SK-N-SH treated with all-trans-retinoic acid at 6 μM for 48 hours (cell line): ENCODE measurements at regions not wholly inside any gene's neighbourhood (a gene's known extent, or its start where the extent isn't known, plus 50 kb on each side); places are given as distances from the start of the nearest gene placed in this dataset.

Experiments used
- ATAC-seq: fragments of 200-7000 bp; cut with Tn5 transposase; 3 replicates; pipeline ENCODE4 v1.9.1; 2020; ENCODE audit warnings: mild to moderate bottlenecking, moderate library complexity
- ARNTL ChIP-seq: fragments of 450-650 bp; formaldehyde crosslinking; IDR thresholded peaks from 2 replicates; pipeline ENCODE4 v1.5.0; 2020; ENCODE audit warnings: low read depth, mild to moderate bottlenecking, moderate library complexity, borderline replicate concordance
- BACH2 ChIP-seq: fragments of 250-450 bp; sonication (Bioruptor Pico); IDR thresholded peaks from 2 replicates; pipeline ENCODE4 v1.9.0; 2021; ENCODE audit warnings: mild to moderate bottlenecking, borderline replicate concordance
- CSDC2 ChIP-seq: fragments of 250-450 bp; sonication (Bioruptor Pico); IDR thresholded peaks from 2 replicates; pipeline ENCODE4 v1.5.0; 2020; ENCODE audit warnings: mild to moderate bottlenecking, moderate library complexity
- ESRRG ChIP-seq: fragments of 250-450 bp; sonication (Bioruptor Pico); IDR thresholded peaks from 2 replicates; pipeline ENCODE4 v1.6.1; 2021; ENCODE audit warnings: mild to moderate bottlenecking
- ISL1 ChIP-seq: fragments of 250-450 bp; sonication (Bioruptor Pico); IDR thresholded peaks from 2 replicates; pipeline ENCODE4 v2.1.2; 2022; ENCODE audit warnings: mild to moderate bottlenecking, moderate library complexity
- OSR1 ChIP-seq: fragments of 250-450 bp; sonication (Bioruptor Pico); IDR thresholded peaks from 2 replicates; pipeline ENCODE4 v1.8.0; 2022; ENCODE audit warnings: moderate library complexity, mild to moderate bottlenecking, inconsistent platforms
- PPARA ChIP-seq: fragments of 250-450 bp; sonication (Bioruptor Pico); IDR thresholded peaks from 2 replicates; pipeline ENCODE4 v1.5.0; 2020; ENCODE audit warnings: mild to moderate bottlenecking, borderline replicate concordance
- RARB ChIP-seq: fragments of 250-450 bp; sonication (Bioruptor Pico); IDR thresholded peaks from 2 replicates; pipeline ENCODE4 v1.8.0; 2021; ENCODE audit warnings: mild to moderate bottlenecking, moderate library complexity
- SNAI2 ChIP-seq: fragments of 250-450 bp; sonication (Bioruptor Pico); IDR thresholded peaks from 2 replicates; pipeline ENCODE4 v1.5.0; 2020; ENCODE audit warnings: mild to moderate bottlenecking, moderate library complexity
- TOX ChIP-seq: fragments of 250-450 bp; sonication (Bioruptor Pico); IDR thresholded peaks from 2 replicates; pipeline ENCODE4 v1.8.0; 2021; ENCODE audit warnings: mild to moderate bottlenecking, moderate library complexity, borderline replicate concordance
- ZC3H10 ChIP-seq: fragments of 250-450 bp; sonication (Bioruptor Pico); IDR thresholded peaks from 2 replicates; pipeline ENCODE4 v1.5.1; 2021; ENCODE audit warnings: mild to moderate bottlenecking, moderate library complexity
- ZFP3 ChIP-seq: fragments of 250-450 bp; sonication (Bioruptor Pico); IDR thresholded peaks from 2 replicates; pipeline ENCODE4 v1.5.0; 2020; ENCODE audit warnings: mild to moderate bottlenecking, moderate library complexity
- ZFP30 ChIP-seq: fragments of 450-650 bp; formaldehyde crosslinking; IDR thresholded peaks from 2 replicates; pipeline ENCODE4 v1.5.0; 2022; ENCODE audit warnings: mild to moderate bottlenecking, moderate library complexity
- ZNF565 ChIP-seq: fragments of 450-650 bp; formaldehyde crosslinking; conservative IDR thresholded peaks from 2 replicates; pipeline ENCODE4 v1.5.0; 2020; ENCODE audit warnings: low read depth, mild to moderate bottlenecking, moderate library complexity
- ZNF70 ChIP-seq: fragments of 450-650 bp; formaldehyde crosslinking; IDR thresholded peaks from 2 replicates; pipeline ENCODE4 v1.5.0; 2020; ENCODE audit warnings: mild to moderate bottlenecking, moderate library complexity
- ZNF8 ChIP-seq: fragments of 450-650 bp; formaldehyde crosslinking; IDR thresholded peaks from 2 replicates; pipeline ENCODE4 v1.5.0; 2020; ENCODE audit warnings: mild to moderate bottlenecking, moderate library complexity
- TF ChIP-seq, protein P1 (sequence below): fragments of 250-450 bp; sonication (Bioruptor Pico); IDR thresholded peaks from 2 replicates; pipeline ENCODE4 v1.5.1; 2020; ENCODE audit warnings: low read depth, mild to moderate bottlenecking, moderate library complexity
- TF ChIP-seq, protein P2 (sequence below): fragments of 250-450 bp; sonication (Bioruptor Pico); IDR thresholded peaks from 2 replicates; pipeline ENCODE4 v1.5.1; 2021; ENCODE audit warnings: mild to moderate bottlenecking, moderate library complexity
- TF ChIP-seq, protein P3 (sequence below): fragments of 250-450 bp; sonication (Bioruptor Pico); IDR thresholded peaks from 2 replicates; pipeline ENCODE4 v1.8.0; 2020; ENCODE audit warnings: mild to moderate bottlenecking, moderate library complexity, borderline replicate concordance
- TF ChIP-seq, protein P4 (sequence below): fragments of 250-450 bp; sonication (Bioruptor Pico); IDR thresholded peaks from 2 replicates; pipeline ENCODE4 v1.5.0; 2020; ENCODE audit warnings: mild to moderate bottlenecking, moderate library complexity

DNA sequence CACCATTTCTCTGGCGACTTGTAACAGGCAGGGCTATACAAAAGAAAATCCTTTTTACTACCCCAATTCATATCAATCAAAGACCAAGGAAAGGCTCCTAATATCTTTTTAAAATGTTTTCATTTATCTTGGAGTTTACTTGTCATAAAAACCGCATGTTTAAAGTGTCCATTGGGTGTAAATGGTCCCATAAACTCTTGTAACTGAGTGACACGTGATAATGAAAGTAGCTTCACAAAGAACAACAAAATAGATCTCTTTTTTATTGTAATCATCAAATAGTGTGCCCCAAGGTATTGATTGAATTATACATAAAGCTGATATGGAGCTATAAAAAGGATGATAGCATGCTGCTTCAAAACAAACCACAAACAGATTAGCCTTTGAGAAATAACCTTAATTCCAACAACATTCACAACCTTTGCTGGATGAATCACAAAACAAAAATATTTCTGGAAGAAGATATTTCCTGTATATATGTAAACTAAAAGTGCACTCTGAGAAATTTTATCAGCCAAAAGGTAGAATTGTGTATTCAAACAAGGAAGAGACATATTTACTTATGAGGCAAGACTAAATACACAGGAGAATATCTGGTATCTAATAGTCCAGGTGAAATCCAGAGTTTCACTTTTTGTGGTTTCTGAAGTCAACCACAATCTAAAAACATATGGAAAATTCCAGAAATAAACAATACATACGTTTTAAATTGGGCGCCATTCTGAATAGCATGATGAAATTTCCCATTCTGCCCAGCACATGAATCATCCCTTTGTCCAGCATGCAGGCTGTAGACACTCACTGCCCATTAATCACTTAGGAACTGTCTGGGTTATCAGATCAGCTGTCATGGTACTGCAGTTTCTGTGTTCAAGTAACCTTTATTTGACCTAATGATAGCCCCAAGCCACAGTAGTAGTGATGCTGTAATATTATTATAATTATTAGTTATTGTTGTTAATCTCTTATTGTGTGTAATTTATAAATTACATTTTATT lies 237.5 kb downstream of the PIK3C3 start (continued):
- TF ChIP-seq, protein P1, sequence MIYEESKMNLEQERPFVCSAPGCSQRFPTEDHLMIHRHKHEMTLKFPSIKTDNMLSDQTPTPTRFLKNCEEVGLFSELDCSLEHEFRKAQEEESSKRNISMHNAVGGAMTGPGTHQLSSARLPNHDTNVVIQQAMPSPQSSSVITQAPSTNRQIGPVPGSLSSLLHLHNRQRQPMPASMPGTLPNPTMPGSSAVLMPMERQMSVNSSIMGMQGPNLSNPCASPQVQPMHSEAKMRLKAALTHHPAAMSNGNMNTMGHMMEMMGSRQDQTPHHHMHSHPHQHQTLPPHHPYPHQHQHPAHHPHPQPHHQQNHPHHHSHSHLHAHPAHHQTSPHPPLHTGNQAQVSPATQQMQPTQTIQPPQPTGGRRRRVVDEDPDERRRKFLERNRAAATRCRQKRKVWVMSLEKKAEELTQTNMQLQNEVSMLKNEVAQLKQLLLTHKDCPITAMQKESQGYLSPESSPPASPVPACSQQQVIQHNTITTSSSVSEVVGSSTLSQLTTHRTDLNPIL (CRISPR knock-in tag) = peak; percentile 63; the same call in 1 of the 2 replicates
- no peak for TF ChIP-seq ZFP30 (CRISPR knock-in tag)
- no peak for TF ChIP-seq ZC3H10 (CRISPR knock-in tag)
- TF ChIP-seq, protein P2, sequence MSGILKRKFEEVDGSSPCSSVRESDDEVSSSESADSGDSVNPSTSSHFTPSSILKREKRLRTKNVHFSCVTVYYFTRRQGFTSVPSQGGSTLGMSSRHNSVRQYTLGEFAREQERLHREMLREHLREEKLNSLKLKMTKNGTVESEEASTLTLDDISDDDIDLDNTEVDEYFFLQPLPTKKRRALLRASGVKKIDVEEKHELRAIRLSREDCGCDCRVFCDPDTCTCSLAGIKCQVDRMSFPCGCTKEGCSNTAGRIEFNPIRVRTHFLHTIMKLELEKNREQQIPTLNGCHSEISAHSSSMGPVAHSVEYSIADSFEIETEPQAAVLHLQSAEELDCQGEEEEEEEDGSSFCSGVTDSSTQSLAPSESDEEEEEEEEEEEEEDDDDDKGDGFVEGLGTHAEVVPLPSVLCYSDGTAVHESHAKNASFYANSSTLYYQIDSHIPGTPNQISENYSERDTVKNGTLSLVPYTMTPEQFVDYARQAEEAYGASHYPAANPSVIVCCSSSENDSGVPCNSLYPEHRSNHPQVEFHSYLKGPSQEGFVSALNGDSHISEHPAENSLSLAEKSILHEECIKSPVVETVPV (CRISPR knock-in tag) = no peak
- TF ChIP-seq PPARA (CRISPR knock-in tag) = no peak
- no peak for TF ChIP-seq ZNF8
- peak; percentile 84 for TF ChIP-seq ISL1 (CRISPR knock-in tag)
- TF ChIP-seq TOX = no peak
- TF ChIP-seq SNAI2 (CRISPR knock-in tag) = no peak
- no peak for TF ChIP-seq BACH2 (CRISPR knock-in tag)
- no peak for TF ChIP-seq ZFP3 (CRISPR knock-in tag)
- TF ChIP-seq ZNF70 (CRISPR knock-in tag) = no peak
- 0 out of 2 replicates have a peak, but pooled peaks have one; percentile 16 for TF ChIP-seq CSDC2
- no peak for TF ChIP-seq OSR1 (CRISPR knock-in tag)
- no peak for TF ChIP-seq ZNF565 (CRISPR knock-in tag)

DNA sequence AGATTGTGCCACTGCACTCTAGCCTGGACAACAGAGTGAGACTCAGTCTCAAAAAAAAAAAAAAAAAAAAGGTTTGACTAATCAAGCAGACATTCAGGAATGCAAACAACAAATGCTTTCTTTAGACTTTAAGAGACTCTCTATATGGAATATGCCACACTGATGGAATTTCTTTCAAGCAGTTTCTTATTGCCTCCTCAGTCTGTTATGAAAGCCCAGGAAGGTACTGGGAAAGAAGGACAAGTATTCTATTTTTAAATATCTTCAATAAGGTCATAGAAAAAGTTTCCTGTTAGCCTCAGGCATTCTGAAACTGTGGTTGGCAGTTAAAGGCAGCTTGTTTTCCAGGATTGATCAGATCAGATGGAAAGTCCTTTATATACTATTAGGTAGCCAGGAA lies 241.6 kb downstream of the PIK3C3 start:
- TF ChIP-seq, protein P3, sequence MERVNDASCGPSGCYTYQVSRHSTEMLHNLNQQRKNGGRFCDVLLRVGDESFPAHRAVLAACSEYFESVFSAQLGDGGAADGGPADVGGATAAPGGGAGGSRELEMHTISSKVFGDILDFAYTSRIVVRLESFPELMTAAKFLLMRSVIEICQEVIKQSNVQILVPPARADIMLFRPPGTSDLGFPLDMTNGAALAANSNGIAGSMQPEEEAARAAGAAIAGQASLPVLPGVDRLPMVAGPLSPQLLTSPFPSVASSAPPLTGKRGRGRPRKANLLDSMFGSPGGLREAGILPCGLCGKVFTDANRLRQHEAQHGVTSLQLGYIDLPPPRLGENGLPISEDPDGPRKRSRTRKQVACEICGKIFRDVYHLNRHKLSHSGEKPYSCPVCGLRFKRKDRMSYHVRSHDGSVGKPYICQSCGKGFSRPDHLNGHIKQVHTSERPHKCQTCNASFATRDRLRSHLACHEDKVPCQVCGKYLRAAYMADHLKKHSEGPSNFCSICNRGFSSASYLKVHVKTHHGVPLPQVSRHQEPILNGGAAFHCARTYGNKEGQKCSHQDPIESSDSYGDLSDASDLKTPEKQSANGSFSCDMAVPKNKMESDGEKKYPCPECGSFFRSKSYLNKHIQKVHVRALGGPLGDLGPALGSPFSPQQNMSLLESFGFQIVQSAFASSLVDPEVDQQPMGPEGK (CRISPR knock-in tag) = no peak
- TF ChIP-seq TOX = no peak
- TF ChIP-seq ZC3H10 (CRISPR knock-in tag) = no peak
- TF ChIP-seq ZFP30 (CRISPR knock-in tag) = no peak
- TF ChIP-seq, protein P2 (CRISPR knock-in tag) = no peak
- no peak for TF ChIP-seq SNAI2 (CRISPR knock-in tag)
- no peak for TF ChIP-seq RARB (CRISPR knock-in tag)
- TF ChIP-seq, protein P4, sequence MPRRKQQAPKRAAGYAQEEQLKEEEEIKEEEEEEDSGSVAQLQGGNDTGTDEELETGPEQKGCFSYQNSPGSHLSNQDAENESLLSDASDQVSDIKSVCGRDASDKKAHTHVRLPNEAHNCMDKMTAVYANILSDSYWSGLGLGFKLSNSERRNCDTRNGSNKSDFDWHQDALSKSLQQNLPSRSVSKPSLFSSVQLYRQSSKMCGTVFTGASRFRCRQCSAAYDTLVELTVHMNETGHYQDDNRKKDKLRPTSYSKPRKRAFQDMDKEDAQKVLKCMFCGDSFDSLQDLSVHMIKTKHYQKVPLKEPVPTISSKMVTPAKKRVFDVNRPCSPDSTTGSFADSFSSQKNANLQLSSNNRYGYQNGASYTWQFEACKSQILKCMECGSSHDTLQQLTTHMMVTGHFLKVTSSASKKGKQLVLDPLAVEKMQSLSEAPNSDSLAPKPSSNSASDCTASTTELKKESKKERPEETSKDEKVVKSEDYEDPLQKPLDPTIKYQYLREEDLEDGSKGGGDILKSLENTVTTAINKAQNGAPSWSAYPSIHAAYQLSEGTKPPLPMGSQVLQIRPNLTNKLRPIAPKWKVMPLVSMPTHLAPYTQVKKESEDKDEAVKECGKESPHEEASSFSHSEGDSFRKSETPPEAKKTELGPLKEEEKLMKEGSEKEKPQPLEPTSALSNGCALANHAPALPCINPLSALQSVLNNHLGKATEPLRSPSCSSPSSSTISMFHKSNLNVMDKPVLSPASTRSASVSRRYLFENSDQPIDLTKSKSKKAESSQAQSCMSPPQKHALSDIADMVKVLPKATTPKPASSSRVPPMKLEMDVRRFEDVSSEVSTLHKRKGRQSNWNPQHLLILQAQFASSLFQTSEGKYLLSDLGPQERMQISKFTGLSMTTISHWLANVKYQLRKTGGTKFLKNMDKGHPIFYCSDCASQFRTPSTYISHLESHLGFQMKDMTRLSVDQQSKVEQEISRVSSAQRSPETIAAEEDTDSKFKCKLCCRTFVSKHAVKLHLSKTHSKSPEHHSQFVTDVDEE (CRISPR knock-in tag) = no peak
- no peak for TF ChIP-seq ARNTL (CRISPR knock-in tag)
- no peak for TF ChIP-seq CSDC2
- no peak for TF ChIP-seq ZNF8
- no peak for TF ChIP-seq ZNF70 (CRISPR knock-in tag)
- no peak for TF ChIP-seq ESRRG (CRISPR knock-in tag)
- ATAC-seq = no peak

DNA sequence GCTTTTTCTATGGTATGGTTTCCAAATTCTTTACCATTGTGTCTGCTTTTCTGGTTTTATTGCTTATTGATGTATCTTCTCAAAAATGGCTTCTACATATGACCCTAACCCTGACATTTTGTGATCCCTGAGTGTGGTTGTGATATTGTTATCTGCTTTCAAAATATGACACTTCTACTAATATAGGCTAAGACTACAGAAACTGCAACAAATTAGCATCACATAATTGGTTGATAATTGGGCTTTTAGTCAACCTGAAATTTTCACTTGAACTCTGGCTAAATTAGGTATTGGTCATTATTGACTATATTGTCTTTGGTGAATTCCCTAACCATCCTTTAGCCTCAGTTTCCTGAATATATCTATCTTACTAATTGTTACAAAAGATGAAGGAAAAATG lies 246.1 kb downstream of the PIK3C3 start:
- no peak for ATAC-seq
- TF ChIP-seq RARB (CRISPR knock-in tag) (no peak), ESRRG (CRISPR knock-in tag) (no peak), OSR1 (CRISPR knock-in tag) (no peak), ZFP3 (CRISPR knock-in tag) (no peak), TOX (no peak)
- TF ChIP-seq, protein P2 (CRISPR knock-in tag) = no peak
- TF ChIP-seq, protein P4 (CRISPR knock-in tag) = no peak
